Inferior parietal cortex (tissue), 1 donor: ENCODE measurements at regions not wholly inside any gene's neighbourhood (a gene's known extent, or its start where the extent isn't known, plus 50 kb on each side); places are given as distances from the start of the nearest gene placed in this dataset.

Experiments used
- DNase-seq: peaks from one replicate; pipeline ENCODE4 v3.0.0-alpha.2; 2016; ENCODE audit errors: extremely low spot score

DNA sequence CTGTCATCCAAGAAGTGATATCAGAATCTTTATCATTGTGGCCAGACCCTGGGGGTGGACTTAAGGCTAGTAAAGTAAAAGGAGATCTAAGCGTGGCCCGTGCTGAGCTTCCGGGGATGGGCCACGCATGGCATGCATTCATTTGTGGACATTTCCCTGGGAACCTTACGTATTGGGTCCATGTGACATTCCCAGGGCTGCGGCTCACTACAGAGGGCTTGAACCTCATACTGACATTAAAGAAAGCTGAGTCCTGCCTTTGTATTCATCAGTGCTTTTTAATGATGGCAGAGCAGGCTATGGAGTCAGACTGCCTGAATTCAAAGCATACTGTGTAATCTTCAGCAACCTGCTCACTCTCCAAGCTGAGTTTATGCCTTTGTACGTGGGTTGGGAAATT is 152.2 kb upstream of the AFDN start:
- DNase-seq: no peak

DNA sequence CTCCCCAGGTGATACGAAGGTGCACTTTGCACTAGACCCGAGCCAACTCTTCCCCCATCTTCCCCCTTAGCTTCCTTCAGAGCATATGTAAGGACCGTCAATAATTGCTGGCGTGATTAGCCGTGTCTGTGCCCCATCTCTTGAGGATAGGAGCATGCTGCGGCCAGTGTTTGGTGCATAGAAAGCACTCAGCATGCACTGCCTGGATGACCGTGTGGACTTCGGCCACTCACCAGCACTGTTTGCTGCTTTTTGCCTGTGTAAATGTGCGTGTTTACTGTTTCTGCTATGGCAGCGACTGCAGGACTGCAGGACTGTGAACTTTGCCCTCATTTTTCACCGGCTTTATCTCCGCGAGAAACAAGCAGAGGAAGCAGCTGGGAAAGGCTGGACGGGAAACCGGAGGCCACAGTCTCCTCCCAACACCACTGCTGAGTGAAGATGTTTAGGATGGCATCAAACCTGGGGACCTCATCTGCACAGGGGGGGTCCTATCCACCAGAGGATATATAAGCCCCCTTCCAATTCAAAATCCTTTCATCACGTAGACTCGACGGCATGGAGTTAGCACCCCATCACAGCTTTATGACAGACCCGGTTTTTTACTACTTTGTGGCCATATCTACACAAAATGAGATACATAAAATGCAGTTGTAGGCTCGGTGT is 150.6 kb upstream of the AFDN start:
- no peak for DNase-seq

- no peak for DNase-seq
Observed at GRCh38 chr6:167676666-167677421, 149.9 kb upstream of the AFDN start.

DNA sequence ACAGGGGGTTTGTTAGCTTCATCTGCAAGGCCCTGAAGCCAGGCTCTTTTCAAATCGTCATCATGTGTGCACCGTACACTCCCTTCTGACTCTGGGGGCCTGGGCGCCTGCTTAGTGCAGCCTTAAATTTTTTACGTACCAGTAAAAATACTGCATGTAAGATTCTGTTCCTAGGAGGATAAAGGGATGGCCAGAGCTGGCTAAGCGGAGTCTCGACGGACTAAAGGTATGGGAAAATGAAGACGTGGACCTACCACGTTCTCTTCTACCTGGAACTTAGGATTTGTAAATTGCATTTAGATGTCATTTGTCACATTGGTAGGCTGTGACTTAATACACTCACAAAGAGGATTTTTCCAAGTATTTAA is 149.3 kb upstream of the AFDN start:
- no peak for DNase-seq

DNA sequence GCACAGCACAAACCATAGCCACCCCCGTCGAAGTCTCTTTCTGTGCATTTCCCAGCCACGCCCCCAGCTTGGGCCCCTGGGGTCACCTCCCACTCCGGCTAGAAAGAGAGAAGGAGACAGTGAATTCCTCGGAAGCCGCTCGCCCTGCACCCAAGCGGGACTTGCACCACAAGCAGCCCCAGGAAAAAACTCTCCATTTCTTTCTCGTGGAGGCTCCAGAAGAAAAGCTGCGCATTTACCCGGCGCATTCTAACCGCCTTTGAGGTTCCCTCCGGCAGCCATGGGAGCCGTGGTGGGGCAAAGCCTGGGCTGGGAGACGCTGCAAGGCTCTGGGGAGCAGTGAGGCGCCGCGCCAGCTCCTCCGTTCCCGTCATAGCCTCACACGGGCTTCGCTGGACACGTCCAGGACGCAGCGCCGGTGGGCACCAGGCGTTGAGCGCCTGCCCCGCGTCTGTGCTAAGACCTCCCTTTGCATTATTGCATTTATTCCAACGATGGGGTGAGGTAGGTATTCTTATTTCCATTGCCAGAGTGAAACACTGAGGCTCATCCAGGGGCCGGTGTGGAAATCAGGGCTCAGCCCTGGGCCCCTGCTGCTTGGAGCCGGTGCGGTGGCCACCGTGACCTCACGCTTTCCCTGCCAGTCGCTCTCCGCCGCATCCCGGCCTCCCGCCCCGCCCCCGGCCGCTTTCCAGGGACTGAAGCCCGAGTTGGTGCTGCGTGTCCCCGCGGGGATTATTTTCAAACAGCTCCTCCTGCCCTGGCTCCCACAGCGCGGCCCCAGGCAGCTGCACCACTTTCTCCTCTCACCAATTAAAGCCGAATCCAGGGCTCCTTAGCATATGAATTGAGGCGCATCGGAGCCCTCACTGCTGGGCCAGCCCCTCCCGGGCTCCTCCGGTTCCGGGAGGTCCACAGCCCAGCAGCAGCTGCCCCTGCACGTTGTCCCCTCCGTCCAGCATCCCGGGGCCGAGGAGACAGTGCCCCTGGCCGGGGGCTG is 148.3 kb upstream of the AFDN start:
- no peak for DNase-seq

GRCh38 chr6:167679122-167679736 is 147.5 kb upstream of the AFDN start:
- DNase-seq: no peak

DNA sequence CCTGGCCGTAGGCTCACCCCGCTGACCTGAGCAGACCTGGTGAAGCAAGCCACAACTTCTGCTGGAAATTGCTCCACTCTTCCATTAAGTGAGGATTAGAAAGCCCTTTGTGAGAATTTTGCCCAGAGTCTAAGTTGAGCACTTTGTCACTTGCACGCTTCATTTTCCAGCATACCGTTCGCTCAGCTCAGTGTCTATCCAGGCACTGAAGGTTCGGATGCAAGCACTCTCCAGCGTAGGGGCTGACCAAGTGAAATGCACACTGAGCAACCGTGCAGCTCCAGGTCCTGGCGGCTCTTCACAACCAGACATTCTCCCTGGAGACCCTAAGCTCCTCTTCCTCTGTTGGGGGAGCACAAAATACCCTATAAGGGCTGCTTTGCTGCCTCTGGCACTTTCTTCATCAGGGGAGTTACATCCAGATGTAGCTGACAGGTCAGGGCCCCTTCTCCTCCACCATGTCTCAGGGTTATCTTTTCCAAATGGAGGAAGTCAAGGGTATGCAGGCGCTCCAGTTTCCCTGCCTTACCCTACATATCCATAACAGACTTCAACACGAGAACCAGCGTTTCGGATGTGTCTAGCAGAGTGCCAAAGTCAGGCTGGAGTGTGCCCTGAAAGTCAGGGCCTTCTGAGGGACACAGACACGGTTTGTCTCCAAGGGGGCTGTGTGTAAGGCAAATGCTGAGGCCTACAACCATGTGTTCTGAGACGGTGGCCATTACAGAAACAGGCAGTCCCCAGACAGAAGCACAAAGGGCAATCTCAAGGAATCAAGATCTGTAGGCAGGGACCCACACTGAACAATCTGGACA is 146.7 kb upstream of the AFDN start:
- DNase-seq: no peak

DNA sequence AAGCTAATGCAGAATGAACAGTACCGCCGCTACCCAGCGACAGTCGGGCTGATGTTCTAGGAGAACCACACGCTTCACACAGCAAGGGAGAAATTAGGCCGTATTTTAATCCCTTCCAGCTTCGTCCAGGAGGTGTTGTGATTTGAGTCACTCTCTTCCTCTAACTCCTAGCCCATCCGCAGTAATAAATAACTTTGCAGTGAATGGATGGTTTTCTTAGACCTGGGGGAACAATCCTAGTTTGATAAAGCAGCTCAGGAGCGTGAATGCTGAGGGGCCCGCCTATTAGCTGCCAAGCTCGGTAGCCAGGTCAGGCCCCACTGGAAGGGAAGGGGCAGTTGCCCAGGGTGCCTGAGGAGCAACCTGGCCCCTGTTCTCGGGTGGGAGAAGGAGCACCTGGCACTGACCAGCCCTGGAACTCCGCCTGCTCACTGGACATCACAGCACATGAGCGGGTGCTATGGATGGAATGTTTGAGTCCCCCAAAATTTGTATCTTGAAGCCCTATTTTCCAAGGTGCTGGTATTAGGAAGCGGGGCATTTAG is 146.0 kb upstream of the AFDN start:
- DNase-seq: no peak

GRCh38 chr6:167682125-167682524 is 144.6 kb upstream of the AFDN start:
- DNase-seq: no peak

GRCh38 chr6:167682546-167683027 is 144.1 kb upstream of the AFDN start:
- DNase-seq: no peak

- peak; percentile 88 for DNase-seq
Observed at GRCh38 chr6:167683028-167683862, 143.5 kb upstream of the AFDN start.

DNA sequence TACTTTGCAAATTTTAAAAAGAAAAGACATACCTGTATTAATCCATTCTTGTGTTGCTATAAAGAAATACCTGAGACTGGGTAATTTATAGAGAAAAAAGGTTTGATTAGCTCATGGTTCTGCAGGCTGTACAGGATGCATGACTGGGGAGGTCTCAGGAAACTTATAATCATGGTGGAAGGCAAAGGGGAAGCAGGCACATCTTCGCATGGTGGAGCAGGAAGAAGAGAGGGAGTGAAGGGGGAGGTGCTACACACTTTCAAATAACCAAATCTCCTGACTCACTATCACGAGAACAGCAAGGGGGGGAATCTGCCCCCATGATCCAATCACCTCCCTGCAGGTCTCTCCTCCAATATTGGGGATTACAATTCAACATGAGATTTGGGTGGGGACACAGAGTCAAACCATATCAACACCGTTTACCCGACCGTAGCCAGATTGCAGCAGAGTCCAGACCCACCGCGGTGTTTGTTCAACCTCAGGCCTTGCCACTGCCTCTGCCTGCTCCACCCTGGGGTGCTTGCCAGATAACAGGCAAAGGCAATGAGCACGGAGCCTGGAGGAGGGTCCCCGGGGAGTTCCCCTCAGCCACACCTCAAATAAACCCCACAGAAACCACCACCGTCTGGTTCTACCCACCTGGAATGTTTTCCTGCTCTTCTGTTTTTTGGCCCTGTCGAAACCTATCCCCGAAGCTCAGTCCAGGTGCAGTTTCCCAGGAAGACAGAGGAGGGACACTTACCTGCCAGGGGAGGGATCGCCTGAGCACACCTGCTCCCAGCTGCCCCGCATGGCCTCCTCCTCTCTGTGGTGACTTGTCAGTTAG is 142.2 kb upstream of the AFDN start:
- no peak for DNase-seq

DNA sequence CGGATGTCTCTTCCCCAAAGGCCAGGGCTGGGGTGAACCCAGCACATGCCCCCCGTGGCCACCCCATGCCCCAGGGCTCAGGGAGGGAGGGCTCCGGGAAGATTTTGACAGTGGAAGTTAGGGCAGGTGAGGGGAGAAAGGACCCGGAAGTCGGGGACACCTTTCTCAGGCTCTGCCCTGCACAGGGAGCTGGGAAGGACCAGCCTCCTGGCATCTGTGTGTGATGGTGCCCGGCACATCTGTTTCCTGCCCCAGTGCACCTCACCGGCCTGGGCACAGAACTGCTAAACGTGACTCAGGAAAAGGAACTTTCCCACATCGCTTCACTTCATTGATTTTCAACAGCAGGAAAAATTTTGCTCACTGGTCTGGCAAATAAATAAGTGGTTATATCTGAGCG is 141.1 kb upstream of the AFDN start:
- no peak for DNase-seq

DNA sequence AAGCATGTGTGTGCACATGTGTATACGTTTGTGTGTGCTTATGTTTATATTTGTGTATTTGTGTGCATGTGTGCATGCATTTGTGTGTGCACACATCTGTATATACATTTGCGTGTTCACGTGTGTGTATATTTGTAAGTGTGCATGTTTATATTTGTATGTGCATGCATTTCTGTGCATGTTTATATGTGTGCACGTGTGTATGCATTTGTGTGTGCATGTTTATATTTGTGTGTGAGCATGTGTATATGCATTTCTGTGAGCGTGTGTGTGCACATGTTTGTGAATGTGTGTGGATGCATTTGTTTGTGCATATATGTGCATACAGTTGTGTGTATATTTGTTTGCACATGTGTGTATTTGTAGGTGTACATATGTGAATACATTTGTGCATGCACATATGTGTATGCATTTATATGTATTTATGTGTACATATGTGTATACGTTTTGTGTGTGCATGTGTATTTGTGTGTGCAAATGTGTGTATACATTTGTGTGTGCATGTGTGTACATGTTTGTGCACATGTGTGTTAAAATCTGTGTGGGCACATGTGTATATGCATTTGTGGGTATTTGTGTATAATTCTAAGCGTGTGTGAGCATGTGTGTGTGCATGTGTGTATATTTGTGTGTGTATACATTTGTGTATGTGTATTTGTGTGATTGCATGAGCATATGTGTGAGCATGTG is 140.4 kb upstream of the AFDN start:
- DNase-seq: no peak

DNA sequence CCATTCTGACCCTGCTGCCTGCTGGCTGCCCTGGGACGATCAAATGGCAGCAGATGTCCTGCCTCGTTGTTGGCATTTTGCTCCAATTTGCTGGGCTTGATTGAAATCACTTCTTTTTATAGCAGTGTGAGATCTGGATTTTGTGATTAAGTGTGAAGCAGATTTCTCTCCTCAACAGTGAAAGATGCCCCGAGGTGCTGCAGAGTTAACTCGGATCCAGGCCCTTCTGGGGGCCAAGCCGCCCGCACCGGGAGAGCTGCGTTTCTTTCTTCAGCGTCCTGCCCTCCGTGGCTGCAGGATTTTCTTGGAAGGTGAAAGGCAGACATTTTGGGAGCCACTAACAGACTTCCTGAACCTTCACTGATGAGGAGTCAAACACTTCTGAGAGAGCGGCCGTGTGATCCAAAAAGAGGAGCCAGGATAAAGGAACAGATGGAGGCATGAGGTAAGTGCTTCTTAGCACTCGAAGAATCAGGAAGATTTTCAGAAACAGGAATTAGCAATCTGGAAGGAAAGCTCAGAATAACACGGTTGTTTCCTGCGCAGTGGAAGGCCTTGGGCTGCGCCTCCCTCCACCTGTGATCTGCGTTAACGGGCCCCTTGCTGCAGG is 139.5 kb upstream of the AFDN start:
- DNase-seq: no peak

DNA sequence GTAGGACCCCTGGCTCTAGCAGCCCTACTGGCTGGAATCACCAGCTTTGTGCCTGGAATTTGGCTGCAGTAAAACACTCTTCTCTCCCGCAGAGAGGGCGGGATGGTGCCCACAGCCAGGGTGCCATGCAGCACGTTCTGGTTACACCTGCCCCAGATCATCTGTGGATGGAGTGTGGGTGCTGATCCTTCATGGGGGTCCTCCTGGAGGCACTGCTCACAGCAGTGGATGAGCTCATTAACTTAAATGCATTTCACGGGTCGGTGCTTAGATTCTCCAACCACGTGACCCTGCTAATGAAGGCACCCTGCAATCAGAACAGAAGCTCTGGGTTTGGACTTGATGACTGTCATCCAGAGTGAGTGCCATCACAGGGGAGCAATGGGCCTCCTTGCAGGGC is 138.6 kb upstream of the AFDN start:
- DNase-seq: no peak

DNA sequence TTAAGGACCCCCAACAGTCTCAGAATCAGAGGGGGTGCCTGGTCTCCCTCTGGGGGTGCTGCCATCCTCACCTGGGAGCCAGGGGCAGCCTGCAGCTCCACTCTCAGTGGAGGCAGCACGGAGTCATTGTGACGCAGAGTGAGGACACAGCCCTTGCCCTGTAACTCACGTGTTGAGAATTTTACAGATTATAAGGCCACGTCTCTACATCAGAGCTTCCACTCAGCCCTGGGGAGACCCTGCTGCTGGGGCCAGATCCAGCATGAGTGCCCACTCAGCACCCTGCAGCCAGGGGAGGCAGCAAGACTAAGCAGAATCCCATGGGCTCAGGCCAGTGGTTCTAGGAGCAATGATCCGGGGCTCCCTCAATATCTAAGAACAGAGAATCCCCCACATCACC is 137.4 kb upstream of the AFDN start:
- DNase-seq: no peak

- no peak for DNase-seq
Observed at GRCh38 chr6:167689751-167690150, 137.0 kb upstream of the AFDN start.
